ENCODE measurements at regions not wholly inside any gene's neighbourhood (a gene's known extent, or its start where the extent isn't known, plus 50 kb on each side); places are given as distances from the start of the nearest gene placed in this dataset.
"Not testable (repeated sequence)": the region's sequence is repeated elsewhere in the genome, so short reads cannot be mapped to it uniquely, and the experiment has no call there.

DNA sequence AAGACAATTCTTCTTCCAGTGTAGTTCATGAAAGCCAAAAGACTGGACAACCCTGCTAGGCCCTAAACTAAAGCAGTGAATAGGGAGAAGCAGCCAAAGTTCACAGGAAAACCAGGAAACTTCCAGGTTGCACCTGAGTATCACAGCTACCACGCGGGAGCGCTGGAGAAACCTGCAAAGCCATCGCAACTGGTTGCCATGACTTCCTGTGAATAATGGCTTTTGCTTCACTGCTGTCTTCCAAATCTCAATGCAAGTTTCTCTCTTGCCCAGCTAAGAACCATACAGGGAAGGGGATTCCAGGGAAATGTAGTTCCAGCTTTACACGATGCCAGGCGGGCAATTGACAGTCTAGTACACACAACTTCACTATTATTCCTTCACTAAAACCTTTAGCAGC is 114.1 kb downstream of the GXYLT1 start:
- DNase-seq (ENCODE audit: low read depth, low spot score): no peak

DNA sequence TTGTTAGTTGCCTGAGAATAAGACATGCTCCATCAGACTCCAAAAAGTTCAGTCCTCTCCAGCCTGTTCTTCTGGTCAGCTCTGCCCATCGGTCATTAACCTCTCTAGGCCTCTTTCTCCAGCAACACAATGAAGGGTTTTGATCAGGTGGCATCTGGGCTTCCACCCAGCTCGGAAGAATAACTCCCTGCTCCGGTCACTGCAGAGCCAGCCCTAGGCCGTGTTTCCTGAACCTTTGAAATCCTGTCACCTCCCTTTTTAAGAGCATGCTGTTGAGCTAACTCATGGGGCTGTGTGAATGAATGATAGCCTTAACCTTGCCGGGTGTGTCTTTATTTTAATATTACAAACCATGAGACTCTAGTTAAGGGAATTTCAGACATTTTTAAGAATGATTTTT is 117.1 kb downstream of the GXYLT1 start:
- no peak for DNase-seq (ENCODE audit: low read depth, low spot score)

DNA sequence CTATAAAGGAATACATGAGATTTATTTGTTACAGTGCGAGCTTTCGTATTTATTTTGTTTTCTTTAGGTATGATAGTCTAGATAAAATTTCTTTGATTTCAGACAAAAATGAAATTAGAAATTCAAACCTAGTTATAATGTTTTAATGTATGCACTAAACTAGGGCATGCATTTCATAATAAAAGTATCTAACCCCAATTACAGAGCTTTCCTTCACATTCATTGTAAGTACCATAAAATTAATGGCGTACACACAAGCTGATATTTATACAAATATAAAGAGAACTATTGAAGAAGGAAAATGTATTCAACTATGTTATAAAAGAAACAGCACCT is 120.2 kb downstream of the GXYLT1 start:
- no peak for DNase-seq (ENCODE audit: low read depth, low spot score)

DNA sequence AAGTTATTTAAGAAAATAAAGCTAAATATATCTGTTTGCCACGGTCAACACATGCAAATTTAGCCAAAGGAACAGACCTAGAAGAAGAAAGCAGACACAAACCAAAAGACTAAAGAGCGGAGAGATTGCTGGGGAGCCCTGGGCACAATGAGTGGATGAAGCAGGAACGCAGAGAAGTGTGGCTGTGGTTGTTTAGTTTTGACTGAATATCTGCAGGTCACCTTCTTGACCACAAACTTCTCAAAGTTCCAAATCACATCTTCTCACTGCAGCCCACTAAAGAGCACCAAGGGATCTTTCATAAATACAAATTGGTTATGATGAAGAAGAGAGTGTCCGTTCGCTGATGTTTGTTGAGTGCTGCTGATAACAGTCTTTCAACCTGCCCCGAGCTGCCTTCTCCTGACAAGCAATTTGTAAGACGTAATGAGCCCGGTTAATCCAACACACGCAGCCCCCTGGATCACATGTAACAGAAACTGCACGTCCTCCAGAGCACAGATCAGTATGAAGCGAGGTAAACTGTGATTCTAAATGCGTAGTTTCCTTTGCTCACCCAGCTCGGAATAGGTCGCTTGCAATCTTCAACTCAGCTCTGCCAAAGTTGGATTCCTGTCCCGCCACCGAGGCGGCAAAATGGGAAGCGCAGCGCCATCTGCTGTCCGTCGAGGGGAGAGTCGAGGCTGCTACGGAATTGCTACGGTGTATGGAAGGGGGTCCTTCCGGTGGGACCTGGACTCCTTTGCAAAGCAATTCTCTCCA is 120.8 kb downstream of the GXYLT1 start:
- DNase-seq (ENCODE audit: low read depth, low spot score): peak; percentile 40

DNA sequence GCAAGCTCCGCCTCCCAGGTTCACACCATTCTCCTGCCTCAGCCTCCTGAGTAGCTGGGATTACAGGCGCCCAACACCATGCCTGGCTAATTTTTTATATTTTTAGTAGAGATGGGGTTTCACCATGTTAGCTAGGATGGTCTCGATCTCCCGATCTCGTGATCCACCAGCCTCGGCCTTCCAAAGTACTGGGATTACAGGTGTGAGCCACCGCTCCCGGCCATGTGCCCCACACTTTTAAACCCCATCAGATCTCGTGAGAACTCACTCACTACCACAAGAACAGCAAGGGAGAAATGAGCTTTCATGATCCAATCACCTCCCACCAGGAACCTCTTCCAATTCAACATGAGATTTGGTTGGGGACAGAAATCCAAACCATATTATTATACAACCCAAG is 122.7 kb downstream of the GXYLT1 start:
- not testable (repeated sequence) for DNase-seq (ENCODE audit: low read depth, low spot score)

DNA sequence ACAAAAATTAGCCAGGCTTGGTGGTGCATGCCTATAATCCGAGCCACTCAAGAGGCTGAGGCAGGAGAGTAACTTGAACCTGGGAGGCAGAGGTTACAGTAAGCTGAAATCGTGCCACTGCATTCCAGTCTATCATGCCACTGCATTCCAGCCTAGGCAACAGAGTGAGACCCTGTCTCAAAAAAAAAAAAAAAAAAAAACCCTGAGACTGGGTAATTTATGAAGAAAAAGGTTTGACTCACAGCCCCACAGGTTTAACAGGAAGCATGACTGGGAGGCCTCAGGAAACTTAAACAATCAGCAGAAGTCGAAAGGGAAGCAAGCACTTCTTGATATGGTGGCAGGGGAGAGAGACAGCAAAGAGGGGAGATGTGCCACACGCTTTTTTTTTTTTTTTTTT is 123.2 kb downstream of the GXYLT1 start:
- no peak for DNase-seq (ENCODE audit: low read depth, low spot score)

DNA sequence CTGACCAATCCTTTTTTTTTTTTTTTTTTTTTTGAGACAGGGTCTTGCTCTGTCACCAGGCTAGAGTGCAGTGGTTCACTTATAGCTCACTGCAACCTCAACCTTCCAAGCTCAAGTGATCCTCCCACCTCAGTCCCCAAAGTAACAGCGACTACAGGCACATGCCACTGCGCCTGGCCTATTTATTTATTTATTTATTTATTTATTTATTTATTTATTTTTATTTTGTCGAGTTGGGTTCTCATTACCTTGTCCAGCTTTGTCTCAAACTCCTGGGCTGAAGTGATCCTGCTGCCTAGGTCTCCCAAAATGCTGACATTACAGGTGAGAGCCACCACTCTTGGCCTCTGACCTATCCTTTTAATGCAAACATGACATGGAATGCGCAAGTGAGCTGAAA is 124.4 kb downstream of the GXYLT1 start:
- no peak for DNase-seq (ENCODE audit: low read depth, low spot score)

DNA sequence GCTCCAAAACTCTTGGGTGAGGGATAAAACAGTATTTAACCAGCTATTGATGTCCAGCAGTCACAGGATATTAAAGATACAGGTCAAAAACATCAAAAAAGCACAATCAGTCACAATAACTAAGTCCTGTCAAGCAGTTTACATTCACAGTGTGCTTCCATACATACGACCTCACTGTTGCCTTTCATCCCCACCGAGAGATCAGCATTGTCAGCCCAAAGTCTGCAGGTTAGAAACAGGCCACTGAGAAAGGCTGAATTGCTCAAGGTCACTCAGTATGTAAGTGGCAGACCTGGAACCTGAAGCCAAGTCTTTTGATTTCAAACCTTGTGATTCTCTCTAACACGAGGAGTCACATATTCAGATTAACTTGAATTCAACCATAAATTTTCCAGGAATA is 124.9 kb downstream of the GXYLT1 start:
- no peak for DNase-seq (ENCODE audit: low read depth, low spot score)

DNA sequence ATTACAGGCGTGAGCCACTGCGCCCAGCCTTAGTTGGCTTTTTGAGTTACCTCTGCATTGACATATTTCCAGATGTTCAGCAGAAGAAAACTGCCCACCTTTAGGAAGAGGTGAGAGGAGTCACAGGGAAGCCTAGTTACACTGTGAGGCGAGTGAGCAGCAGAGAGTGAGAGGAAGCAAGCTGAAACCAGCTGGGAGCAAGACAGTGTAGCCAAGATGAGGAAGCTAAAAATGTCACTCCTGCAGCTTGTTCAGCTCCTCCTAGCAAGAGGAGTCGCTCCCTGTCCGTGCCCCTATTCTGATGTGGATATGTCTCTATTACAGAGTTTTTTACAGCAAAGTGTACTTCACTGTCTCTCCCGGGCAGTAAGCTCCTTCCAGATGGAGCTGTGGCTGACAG is 127.6 kb downstream of the GXYLT1 start:
- no peak for DNase-seq (ENCODE audit: low read depth, low spot score)

DNA sequence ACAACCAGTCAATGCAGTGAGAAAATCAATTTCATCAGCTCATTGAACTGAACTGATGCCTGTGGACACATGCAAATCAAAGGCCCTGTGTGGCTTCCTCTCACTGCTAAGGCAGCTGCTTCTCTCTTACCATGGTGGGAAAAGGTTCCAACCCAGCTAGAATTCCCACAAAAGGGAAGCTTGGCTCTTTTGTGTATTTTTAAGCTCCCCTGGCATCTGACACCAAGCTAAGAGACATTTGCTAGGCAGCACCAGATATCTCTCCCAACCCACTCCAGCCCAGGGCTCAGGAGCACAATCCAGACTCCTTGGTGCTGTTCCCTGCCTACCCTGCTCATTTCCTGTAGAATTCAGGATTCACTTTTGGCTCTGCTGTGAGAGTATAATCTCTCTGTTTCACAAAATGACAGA is 129.6 kb downstream of the GXYLT1 start:
- DNase-seq (ENCODE audit: low read depth, low spot score): no peak

DNA sequence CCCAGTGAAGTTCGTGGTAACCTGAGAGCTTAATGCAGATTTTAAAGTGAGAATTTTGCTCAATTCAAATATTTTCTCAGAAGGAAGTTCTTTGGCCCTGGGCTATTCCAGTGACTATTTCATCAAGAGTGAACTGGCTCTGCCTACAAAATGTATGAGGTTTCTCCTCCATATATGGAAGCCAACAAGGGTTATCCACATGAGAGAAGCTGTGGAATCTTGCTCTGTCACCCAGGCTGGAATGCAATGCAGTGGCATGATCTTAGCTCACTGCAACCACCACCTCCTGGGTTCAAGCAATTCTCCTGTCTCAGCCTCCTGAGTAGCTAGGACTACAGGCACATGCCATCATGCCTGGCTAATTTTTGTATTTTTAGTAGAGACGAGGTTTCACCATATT is 132.2 kb downstream of the GXYLT1 start:
- not testable (repeated sequence) for DNase-seq (ENCODE audit: low read depth, low spot score)

DNA sequence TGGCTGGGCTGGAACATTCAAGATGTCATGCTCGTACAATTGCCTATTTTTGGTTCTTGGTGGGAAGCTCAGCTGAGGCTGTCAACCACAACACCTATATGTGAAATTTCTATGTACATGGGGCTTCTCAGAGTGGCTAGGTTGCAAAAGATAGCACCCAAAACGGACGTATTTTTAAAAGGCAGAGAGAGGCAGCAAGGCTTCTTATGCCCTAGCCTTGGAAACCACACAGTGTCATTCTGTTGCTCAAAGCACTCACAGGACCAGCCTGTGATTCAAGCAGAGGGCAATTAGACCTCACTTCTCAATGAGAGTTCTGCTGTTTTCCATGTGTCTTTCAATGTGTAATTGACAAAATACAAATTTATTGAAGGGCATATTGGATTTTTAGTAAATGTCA is 134.0 kb downstream of the GXYLT1 start:
- no peak for DNase-seq (ENCODE audit: low read depth, low spot score)

DNA sequence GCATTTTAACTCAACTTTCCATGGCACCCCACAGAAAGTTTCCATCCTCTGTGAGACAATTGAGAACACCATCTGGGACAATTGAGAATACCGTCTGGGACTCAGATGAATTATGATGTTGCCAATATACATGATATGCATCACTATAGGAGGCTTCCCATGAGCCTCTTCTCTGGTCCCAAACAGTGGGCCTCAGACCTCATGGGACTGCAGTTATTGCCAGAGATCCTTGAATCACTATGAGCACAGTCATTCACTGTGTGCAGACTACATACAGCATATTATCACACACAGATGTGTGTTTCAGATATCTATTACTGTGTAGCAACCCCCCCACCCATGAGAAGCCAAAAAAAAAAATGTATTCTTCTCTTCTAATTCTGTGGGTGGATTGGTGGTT is 134.4 kb downstream of the GXYLT1 start:
- DNase-seq (ENCODE audit: low read depth, low spot score): no peak

DNA sequence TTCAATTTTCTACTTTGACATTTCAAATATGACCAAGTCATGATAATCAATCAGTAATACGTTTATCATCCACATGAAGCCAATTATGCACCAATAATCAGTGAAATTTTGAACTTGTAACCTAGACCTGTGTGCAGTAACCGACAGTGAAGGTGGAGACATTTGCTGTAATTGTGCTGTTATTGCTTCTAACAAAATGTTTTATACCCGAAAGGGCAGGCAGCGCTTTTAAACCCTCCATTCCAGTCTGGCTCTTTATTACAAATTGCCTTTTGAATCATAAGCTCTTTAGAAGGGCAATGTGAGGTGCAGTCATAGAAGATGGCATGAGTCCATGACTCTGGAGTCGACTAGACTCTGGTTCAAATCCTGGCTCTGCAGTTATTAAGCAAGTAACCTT is 135.7 kb downstream of the GXYLT1 start:
- no peak for DNase-seq (ENCODE audit: low read depth, low spot score)

DNA sequence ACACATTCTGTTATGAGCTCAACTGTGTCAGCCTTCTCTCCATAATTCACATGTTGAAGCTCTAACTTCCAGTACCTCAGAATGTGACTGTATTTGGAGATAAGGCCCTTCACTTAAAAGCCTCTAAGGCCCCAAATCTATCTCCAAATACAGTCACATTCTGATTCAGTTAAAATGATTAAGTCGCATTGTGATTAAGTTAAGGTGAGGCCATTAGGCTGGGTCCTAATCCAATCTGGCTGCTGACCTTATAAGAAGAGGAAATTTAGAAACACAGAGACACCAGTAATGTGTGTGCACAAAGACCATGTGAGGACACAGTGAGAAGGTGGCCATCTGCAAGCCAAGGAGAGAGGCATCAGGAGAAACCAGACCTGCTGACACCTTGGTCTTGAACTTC is 141.6 kb downstream of the GXYLT1 start:
- no peak for DNase-seq (ENCODE audit: low read depth, low spot score)

DNA sequence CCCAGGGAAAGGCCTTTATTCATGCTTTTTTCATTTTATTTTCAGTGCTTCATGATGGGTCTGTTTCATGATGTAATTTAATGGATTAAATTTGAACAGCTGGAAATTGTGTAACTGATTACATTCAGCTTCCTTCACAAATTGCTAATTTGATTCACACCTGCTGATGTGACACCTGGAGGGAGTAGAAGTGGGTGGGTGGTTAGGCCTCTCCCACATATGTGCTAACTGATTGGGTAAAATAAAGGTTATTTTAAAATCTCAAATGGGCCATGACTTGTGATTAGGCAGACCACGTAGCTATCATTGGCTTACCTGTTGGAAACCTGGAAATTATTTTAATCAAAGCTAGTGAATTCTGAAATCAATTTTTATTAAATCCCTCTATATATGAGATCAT is 142.1 kb downstream of the GXYLT1 start:
- DNase-seq (ENCODE audit: low read depth, low spot score): no peak

DNA sequence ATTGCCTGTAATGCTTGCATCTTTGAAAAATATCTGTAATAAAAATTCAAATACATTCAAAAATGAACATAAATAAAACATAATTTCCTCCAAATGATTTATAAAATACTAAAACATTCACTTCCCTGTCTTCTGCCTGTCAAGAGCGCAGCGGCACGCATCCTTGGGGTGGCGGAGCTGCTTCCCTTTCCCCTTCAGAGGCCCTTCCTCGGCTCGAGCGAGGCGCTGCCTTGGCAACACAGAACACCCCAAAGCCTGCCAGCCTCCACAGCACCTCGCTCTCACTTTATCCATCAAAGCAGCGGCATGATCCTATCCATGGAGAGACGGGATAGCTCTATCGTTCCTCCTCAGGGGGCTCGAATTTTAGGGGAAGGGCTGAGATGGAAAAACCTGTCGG is 146.2 kb downstream of the GXYLT1 start:
- no peak for DNase-seq (ENCODE audit: low read depth, low spot score)

DNA sequence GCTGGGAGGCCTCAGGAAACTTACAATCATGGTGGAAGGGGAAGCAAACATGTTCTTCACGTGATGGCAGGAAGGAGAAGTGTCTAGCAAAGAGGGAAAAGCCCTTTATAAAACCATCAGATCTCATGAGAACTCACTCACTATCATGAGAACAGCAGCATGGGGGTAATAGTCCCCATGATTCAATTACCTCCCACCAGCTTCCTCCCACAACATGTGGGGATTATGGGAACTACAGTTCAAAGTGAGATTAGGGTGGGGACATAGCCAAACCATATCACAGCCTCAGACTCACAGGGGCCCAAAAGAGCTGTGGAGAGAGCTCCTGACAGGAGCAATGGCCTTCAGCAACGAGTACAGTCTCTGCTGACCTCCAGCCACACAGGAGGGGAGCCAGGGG is 151.4 kb downstream of the GXYLT1 start:
- no peak for DNase-seq (ENCODE audit: low read depth, low spot score)

DNA sequence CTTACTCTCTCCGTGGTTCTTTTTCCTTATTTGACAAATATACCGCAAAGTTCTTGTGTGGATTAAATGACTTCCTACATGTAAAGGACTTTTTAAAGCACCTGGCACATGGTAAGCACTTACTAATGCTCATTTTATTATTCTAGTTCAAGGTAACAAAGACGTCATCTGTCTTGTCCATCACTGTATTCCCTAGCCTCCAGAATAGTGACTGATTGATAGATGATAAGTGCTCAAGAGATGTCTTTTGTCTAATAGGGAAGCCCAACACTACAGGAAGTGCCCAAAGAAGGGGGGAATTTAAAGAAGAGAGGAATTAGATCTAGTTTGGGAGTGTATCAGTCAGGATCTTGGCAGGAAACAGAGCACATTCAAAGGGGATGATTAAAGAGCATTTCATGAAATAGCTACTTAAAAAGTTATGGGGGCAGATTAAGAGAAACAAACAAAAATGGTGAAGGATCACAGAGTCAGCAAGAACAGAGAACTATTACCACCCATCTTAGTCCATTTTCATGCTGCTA is 151.9 kb downstream of the GXYLT1 start:
- DNase-seq (ENCODE audit: low read depth, low spot score): no peak

DNA sequence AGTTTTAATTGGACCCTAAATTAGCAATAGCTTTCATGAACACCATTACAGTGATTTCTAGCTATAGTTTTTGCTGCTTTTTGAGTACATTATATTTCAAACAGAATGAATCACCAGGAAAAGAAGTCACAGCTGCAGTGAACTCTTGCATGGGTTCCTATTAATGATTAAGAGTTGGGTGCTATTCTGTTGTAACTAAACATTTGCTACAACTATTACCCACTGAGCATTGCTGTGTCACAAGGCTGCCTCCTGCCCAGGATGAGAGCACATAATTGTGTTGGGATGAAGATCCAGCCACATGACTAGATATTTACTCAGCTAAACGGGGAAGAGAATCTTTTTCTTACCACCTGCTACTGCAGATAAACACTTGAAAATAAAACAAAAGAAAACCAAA is 152.7 kb downstream of the GXYLT1 start:
- no peak for DNase-seq (ENCODE audit: low read depth, low spot score)

DNA sequence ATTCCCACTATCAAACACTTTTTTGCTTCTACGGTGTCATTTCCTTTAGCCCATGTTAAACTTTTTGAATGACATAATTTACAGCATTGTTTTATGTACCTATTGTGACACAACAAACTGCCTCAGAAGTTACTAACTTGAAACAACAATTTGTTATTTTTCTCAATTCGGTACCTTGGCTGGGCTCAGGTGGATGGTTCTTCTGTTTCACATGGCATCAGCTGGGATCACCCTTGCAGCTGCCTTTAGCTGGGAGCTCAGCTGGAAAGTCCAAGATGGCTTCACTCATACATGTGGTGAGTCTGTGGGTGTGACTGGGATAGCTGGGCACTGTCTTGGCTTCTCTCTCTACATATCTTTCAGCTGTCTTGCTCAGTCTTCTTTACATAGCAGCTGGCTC is 156.0 kb downstream of the GXYLT1 start:
- no peak for DNase-seq (ENCODE audit: low read depth, low spot score)

DNA sequence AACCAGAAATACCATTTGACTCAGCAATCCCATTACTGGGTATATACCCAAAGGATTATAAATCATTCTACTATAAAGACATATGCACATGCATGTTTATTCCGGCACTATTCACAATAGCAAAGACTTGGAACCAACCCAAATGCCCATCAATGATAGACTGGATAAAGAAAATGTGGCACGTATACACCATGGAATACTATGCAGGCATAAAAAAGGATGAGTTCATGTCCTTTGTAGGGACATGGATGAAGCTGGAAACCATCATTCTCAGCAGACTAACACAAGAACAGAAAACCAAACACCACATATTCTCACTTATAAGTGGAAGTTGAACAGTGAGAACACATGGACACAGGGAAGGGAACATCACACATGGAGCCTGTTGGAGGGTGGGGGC is 158.2 kb downstream of the GXYLT1 start:
- not testable (repeated sequence) for DNase-seq (ENCODE audit: low read depth, low spot score)

DNA sequence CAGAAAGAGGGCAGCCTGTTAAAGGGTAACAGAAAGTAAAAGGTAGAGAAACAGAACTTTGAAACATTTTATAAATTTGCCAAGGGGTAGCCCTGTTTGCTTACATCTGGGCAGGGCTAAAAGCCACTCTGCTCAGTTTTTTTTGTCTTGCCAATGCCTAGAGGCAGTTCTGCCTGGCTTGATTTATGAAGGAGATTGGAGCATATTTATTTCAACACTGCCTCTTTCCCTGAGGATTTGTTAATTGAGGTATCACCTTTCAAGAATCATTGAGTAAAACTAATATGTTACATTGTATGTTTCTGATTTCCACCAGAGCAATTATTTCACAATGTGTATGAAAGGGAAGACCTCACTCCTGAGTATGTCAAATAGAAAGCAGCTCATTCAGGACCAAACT is 160.8 kb downstream of the GXYLT1 start:
- no peak for DNase-seq (ENCODE audit: low read depth, low spot score)

DNA sequence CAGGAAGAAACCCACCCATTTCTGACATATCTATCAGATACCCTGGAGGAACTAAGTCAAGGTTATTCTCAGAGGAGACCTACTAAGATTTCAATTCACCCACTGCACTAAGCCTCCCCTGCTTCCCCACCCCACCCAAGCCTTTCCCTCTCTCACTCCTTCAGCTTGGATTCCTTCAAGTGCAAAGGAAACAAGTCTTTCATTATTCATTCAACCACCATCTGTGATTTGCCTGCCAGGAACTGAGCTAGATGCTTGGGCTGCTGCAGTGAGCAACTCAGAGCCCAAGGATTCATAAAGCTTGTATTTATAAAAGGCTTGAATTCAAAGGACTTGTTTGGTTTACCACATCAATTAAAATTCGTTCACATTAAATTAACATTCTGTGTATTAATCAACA is 161.3 kb downstream of the GXYLT1 start:
- no peak for DNase-seq (ENCODE audit: low read depth, low spot score)

All from iPS DF 19.7 (cell line).